Vagina (tissue), 2 donors: ENCODE measurements at regions not wholly inside any gene's neighbourhood (a gene's known extent, or its start where the extent isn't known, plus 50 kb on each side); places are given as distances from the start of the nearest gene placed in this dataset.

Source experiments
- DNase-seq, 2 donors: peaks; one replicate each; pipeline ENCODE4 v3.0.0-alpha.2; 2017; ENCODE audit errors: extremely low spot score in 2 of 2
- H3K27ac ChIP-seq: fragments of 200-600 bp; sonication (generic); one replicate; pipeline ENCODE4 v1.5.1; 2019
- H3K27me3 ChIP-seq: fragments of 200-600 bp; sonication (generic); one replicate; pipeline ENCODE4 v1.5.1; 2019
- H3K36me3 ChIP-seq, 2 donors: fragments of 200-600 bp; sonication (generic); one replicate each; pipeline ENCODE4 v1.5.1; 2017 to 2019
- H3K4me1 ChIP-seq: fragments of 200-600 bp; sonication (generic); one replicate; pipeline ENCODE4 v1.5.1; 2019
- H3K4me3 ChIP-seq, 2 donors: fragments of 200-600 bp; sonication (generic); 1 replicate in 1 of 2; 2 replicates in 1 of 2; pipeline ENCODE4 v1.5.1; 2016 to 2019
- H3K9me3 ChIP-seq: fragments of 200-600 bp; sonication (generic); one replicate; pipeline ENCODE4 v1.5.1; 2019
- POLR2A ChIP-seq, 2 donors: fragments of 450-650 bp; IDR thresholded peaks; one replicate each; pipeline ENCODE4 v1.6.1; 2017; ENCODE audit warnings: antibody characterized with exemption in 2 of 2, mild to moderate bottlenecking in 2 of 2, moderate library complexity in 2 of 2
- POLR2AphosphoS5 ChIP-seq, 2 donors: sonication (generic); formaldehyde crosslinking; IDR thresholded peaks; one replicate each; pipeline ENCODE4 v1.9.0; 2017; ENCODE audit warnings: antibody characterized with exemption in 2 of 2, mild to moderate bottlenecking in 2 of 2, low read depth in 1 of 2; ENCODE audit not compliant: insufficient read depth in 1 of 2
- intact Hi-C: fragments of 100-400 bp; cut with DNase I; formaldehyde crosslinking; loops from one replicate; pipeline ENCODE4 v1.15.1; 2023
- TF ChIP-seq, protein P1 (sequence below), 3 experiments: fragments of 450-650 bp in 2 of 3; fragments of 200-600 bp in 1 of 3; sonication (generic) in 1 of 3; IDR thresholded peaks; one replicate each; pipeline ENCODE4 v1.5.1; 2017 to 2019; ENCODE audit warnings: antibody characterized with exemption in 3 of 3, mild to moderate bottlenecking in 2 of 3, moderate library complexity in 2 of 3

DNA sequence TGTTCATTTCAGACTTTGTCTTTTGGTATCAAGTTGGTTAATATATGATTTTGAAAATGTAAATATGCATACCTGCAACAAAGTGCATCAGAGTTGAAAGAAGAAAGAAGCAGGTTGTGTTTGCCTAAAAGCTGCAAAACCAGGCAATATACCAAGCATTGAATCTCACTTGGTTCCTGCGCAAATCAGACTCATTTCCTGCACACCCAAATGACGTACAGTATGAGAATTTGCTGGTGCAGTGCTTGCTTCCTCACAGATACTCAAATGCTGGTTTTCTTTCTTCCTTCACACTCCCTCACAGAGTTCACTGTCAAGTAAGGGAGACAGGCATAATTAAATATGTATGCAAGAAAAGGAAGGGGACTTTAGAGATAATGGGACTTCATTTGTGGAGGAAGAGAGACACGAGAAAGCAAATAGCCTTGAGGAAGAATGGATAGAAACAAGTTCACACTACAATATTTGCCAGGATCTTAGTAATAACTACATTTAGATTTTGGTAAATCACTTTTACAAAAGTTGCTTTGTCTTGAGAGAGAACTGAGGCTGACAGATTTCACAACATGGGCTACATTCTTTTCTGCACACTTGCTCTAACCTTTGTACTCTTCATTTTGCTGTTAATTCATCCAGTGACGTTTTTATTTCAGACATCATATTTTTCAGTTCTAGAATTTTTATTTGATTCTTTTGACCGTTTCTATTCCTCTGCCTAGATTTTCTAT, 56.9 kb upstream of the AOAH start:
- no peak overlapping the region for H3K27ac ChIP-seq
- TF ChIP-seq POLR2AphosphoS5 (IDR thresholded peaks at IDR 0.05; ENCODE audit: insufficient read depth in 1 of 2, low read depth in 1 of 2), result no peak
- TF ChIP-seq POLR2A (IDR thresholded peaks at IDR 0.05), result no peak
- TF ChIP-seq, protein P1, sequence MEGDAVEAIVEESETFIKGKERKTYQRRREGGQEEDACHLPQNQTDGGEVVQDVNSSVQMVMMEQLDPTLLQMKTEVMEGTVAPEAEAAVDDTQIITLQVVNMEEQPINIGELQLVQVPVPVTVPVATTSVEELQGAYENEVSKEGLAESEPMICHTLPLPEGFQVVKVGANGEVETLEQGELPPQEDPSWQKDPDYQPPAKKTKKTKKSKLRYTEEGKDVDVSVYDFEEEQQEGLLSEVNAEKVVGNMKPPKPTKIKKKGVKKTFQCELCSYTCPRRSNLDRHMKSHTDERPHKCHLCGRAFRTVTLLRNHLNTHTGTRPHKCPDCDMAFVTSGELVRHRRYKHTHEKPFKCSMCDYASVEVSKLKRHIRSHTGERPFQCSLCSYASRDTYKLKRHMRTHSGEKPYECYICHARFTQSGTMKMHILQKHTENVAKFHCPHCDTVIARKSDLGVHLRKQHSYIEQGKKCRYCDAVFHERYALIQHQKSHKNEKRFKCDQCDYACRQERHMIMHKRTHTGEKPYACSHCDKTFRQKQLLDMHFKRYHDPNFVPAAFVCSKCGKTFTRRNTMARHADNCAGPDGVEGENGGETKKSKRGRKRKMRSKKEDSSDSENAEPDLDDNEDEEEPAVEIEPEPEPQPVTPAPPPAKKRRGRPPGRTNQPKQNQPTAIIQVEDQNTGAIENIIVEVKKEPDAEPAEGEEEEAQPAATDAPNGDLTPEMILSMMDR (IDR thresholded peaks at IDR 0.05), result no peak
- no peaks in the 10 kb centered on the region for H3K9me3 ChIP-seq
- H3K36me3 ChIP-seq, result no peaks in the 10 kb centered on the region
- no peak for DNase-seq
- no peak overlapping the region for H3K4me3 ChIP-seq
- H3K27me3 ChIP-seq, result no peaks in the 10 kb centered on the region
- intact Hi-C loops, result no loop called here
- H3K4me1 ChIP-seq, result peaks cover 7% of the 10 kb centered on the region

DNA sequence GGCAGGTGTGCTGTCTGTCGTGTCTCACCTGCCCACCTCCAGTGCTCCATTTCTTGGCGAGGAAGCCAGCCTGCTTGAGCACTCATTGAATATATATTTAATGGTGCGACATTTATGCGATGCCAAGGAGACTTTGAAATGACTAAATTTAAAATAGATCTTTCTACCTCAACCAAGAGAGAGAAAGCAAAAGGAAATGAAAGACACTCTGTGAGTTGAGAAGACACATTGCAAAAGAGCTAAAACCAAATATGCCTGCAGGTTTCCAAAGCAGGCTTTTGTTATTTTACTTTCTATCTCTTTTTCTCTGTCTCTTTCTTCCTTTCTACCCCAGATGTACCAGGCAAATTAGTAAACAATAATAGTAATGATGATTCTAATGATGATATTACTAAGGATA, 53.6 kb upstream of the AOAH start:
- Histone ChIP-seq H3K9me3 (no peaks in the 10 kb centered on the region), H3K4me1 (no peaks in the 10 kb centered on the region), H3K4me3 (no peak overlapping the region), H3K27me3 (no peaks in the 10 kb centered on the region), H3K36me3 (no peaks in the 10 kb centered on the region), H3K27ac (no peak overlapping the region)
- TF ChIP-seq, protein P1 (IDR thresholded peaks at IDR 0.05), result no peak
- TF ChIP-seq POLR2A (IDR thresholded peaks at IDR 0.05) (no peak), POLR2AphosphoS5 (IDR thresholded peaks at IDR 0.05; ENCODE audit: insufficient read depth in 1 of 2, low read depth in 1 of 2) (no peak)
- DNase-seq, result no peak
- intact Hi-C loops, result no loop called here

DNA sequence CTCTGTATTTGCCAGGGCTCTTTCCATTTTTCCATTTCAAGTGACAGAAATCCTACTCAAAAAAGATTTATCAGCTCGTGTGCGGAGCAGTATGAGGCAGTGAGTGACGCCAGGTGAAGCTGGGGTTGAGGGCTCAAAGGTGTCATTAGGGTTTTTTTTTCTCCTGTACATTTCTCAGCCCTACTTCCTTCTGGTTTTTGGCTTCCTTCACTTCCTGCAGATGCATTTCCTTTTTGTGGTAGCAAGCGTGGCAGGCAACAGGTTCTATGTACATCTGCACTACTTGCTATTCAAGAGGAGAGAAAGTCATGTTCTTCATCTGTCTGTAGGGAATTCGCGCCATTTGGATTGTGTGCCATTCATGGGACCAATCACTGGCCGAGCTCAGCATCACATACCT, 52.8 kb upstream of the AOAH start:
- Histone ChIP-seq H3K4me3 (no peak overlapping the region), H3K36me3 (no peaks in the 10 kb centered on the region), H3K4me1 (no peaks in the 10 kb centered on the region), H3K27me3 (no peaks in the 10 kb centered on the region), H3K9me3 (no peaks in the 10 kb centered on the region), H3K27ac (no peak overlapping the region)
- TF ChIP-seq POLR2A (IDR thresholded peaks at IDR 0.05) (no peak), POLR2AphosphoS5 (IDR thresholded peaks at IDR 0.05; ENCODE audit: insufficient read depth in 1 of 2, low read depth in 1 of 2) (no peak)
- TF ChIP-seq, protein P1 (IDR thresholded peaks at IDR 0.05), result no peak
- intact Hi-C loops, result no loop called here
- no peak for DNase-seq

DNA sequence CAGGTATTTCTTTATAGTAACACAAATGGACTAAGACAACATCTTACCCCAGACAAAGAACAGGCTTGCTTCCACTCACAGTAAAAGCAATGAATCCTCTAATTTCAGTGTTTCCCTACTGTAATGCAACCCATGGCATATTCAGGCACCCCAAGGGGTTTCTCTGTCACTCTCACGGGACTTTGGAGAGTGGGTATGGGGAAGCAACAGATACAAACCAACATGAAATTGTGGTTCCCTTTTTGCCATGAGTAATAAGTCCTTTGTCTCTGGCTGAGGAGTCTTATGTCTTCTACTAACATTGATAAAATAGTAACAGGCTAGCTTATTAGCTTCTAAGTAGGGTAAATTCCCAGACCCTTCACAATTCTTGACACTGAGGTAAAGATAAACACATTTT, 51.4 kb upstream of the AOAH start:
- no peaks in the 10 kb centered on the region for H3K4me1 ChIP-seq
- intact Hi-C loops, result no loop called here
- H3K27me3 ChIP-seq, result no peaks in the 10 kb centered on the region
- no peaks in the 10 kb centered on the region for H3K9me3 ChIP-seq
- no peak overlapping the region for H3K4me3 ChIP-seq
- TF ChIP-seq POLR2A (IDR thresholded peaks at IDR 0.05) (no peak), POLR2AphosphoS5 (IDR thresholded peaks at IDR 0.05; ENCODE audit: insufficient read depth in 1 of 2, low read depth in 1 of 2) (no peak)
- TF ChIP-seq, protein P1 (IDR thresholded peaks at IDR 0.05), result no peak
- no peak for DNase-seq
- H3K36me3 ChIP-seq, result no peaks in the 10 kb centered on the region
- H3K27ac ChIP-seq, result no peak overlapping the region

DNA sequence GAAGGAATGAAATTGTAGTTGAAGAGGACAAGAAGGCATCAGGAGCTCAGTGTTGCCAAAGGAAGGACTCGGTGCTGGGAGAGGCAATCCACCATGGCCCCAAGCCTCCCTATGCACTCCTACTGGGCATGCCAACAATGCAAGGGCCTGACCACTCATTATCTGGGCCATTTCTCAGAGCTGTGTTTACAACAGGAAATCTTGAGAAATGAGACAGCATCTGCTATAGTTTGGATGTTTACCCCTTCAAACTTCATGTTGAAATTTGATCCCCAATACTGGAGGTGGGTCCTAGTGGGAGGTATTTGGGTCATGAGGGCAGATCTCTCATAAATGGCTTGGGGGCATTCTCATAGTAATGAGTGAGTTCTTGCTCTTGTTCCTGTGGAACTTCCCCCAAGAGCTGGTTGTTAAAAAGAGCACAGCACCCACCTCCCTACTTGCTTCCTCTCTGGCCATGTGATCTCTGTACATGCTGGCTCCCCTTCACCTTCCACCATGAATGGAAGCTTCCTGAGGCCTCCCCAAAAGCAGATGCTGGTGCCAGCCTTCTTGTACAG, 50.8 kb upstream of the AOAH start:
- intact Hi-C loops, result no loop called here
- TF ChIP-seq POLR2A (IDR thresholded peaks at IDR 0.05) (no peak), POLR2AphosphoS5 (IDR thresholded peaks at IDR 0.05; ENCODE audit: insufficient read depth in 1 of 2, low read depth in 1 of 2) (no peak)
- TF ChIP-seq, protein P1 (IDR thresholded peaks at IDR 0.05), result no peak
- no peak for DNase-seq

More for the DNA sequence above, 50.8 kb upstream of the AOAH start:
- Histone ChIP-seq H3K27me3 (no peaks in the 10 kb centered on the region), H3K4me1 (no peaks in the 10 kb centered on the region), H3K27ac (no peak overlapping the region), H3K36me3 (no peaks in the 10 kb centered on the region), H3K4me3 (no peak overlapping the region), H3K9me3 (no peaks in the 10 kb centered on the region)
